ENCODE measurements at regions not wholly inside any gene's neighbourhood (a gene's known extent, or its start where the extent isn't known, plus 50 kb on each side); places are given as distances from the start of the nearest gene placed in this dataset.

- CTCF ChIA-PET: no interaction called here
- ATAC-seq (ENCODE audit: low read depth) (no peak), DNase-seq (no peak)
- H3K9me3 Mint-ChIP-seq: no peaks in the 10 kb centered on the region
- no peak overlapping the region for H3K27ac Mint-ChIP-seq
- peaks cover 5% of the 10 kb centered on the region for H3K4me1 Mint-ChIP-seq
- TF ChIP-seq, protein P1, sequence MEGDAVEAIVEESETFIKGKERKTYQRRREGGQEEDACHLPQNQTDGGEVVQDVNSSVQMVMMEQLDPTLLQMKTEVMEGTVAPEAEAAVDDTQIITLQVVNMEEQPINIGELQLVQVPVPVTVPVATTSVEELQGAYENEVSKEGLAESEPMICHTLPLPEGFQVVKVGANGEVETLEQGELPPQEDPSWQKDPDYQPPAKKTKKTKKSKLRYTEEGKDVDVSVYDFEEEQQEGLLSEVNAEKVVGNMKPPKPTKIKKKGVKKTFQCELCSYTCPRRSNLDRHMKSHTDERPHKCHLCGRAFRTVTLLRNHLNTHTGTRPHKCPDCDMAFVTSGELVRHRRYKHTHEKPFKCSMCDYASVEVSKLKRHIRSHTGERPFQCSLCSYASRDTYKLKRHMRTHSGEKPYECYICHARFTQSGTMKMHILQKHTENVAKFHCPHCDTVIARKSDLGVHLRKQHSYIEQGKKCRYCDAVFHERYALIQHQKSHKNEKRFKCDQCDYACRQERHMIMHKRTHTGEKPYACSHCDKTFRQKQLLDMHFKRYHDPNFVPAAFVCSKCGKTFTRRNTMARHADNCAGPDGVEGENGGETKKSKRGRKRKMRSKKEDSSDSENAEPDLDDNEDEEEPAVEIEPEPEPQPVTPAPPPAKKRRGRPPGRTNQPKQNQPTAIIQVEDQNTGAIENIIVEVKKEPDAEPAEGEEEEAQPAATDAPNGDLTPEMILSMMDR (IDR thresholded peaks at IDR 0.05): no peak
- POLR2A ChIA-PET: no interaction called here
- H3K36me3 Mint-ChIP-seq (ENCODE audit: low read depth): no peaks in the 10 kb centered on the region
- no peak overlapping the region for H3K4me3 Mint-ChIP-seq
- peaks cover 4% of the 10 kb centered on the region for H3K27me3 Mint-ChIP-seq
- intact Hi-C loops (cut with micrococcal nuclease): no loop called here
Observed at GRCh38 chr15:62559381-62559733, 394.3 kb upstream of the C2CD4B start.

DNA sequence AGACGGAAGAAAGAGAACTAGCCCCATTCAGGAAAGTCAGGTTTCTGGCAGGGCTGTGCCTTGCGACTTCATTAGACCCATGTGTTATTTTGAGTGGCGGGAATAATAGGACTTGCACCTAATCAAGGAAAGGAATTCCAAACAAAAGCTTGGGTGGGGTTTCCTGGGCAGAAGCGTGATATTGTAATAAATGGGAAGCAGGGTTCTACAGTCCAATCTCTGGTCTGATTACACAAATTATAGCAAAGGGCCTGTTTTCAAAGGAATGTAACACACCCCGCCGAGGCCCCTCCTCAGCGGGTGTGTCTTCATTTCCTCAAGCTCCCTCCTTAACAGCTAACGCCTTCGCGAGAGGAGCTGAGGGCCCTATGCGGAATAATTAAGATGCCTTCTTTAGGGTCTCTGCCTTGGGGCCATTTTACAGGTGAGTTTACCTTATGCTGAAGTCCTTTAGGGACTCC lies 396.0 kb upstream of the C2CD4B start:
- ATAC-seq (ENCODE audit: low read depth) (no peak), DNase-seq (no peak)
- Mint-ChIP-seq H3K27ac (no peak overlapping the region), H3K36me3 (ENCODE audit: low read depth) (no peaks in the 10 kb centered on the region), H3K9me3 (no peaks in the 10 kb centered on the region), H3K27me3 (peaks cover 9% of the 10 kb centered on the region), H3K4me1 (no peaks in the 10 kb centered on the region), H3K4me3 (no peak overlapping the region)
- intact Hi-C loops (cut with micrococcal nuclease): no loop called here
- TF ChIP-seq, protein P1 (IDR thresholded peaks at IDR 0.05): no peak
- POLR2A ChIA-PET: no interaction called here
- CTCF ChIA-PET: no interaction called here

DNA sequence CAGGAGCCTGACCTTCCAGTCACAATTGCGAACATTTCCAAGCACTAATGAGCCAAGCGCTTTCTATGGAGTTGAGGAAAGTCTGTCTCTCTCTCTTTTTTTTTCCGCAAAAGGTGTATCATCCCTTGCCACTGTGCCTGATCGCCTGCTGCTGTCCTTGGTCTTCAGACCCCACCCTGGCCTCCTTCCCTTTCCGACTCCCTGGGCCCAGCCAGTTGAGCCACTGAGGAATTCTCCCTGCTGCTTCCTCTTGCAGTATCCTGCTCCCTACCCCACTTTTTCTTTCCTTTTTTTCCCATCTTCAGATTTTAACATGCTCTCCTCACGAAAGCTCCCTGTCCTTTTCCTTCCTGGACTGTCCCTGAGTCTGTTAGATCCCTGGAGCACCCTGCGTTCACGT lies 396.5 kb upstream of the C2CD4B start:
- ChIA-PET CTCF (no interaction called here), POLR2A (no interaction called here)
- no peak overlapping the region for H3K27ac Mint-ChIP-seq
- TF ChIP-seq, protein P1 (IDR thresholded peaks at IDR 0.05): no peak
- no peak for ATAC-seq (ENCODE audit: low read depth)
- no peaks in the 10 kb centered on the region for H3K9me3 Mint-ChIP-seq
- no peaks in the 10 kb centered on the region for H3K36me3 Mint-ChIP-seq (ENCODE audit: low read depth)
- intact Hi-C loops (cut with micrococcal nuclease): no loop called here
- no peak overlapping the region for H3K4me3 Mint-ChIP-seq
- no peaks in the 10 kb centered on the region for H3K4me1 Mint-ChIP-seq
- H3K27me3 Mint-ChIP-seq: peaks cover 9% of the 10 kb centered on the region
- DNase-seq: no peak

DNA sequence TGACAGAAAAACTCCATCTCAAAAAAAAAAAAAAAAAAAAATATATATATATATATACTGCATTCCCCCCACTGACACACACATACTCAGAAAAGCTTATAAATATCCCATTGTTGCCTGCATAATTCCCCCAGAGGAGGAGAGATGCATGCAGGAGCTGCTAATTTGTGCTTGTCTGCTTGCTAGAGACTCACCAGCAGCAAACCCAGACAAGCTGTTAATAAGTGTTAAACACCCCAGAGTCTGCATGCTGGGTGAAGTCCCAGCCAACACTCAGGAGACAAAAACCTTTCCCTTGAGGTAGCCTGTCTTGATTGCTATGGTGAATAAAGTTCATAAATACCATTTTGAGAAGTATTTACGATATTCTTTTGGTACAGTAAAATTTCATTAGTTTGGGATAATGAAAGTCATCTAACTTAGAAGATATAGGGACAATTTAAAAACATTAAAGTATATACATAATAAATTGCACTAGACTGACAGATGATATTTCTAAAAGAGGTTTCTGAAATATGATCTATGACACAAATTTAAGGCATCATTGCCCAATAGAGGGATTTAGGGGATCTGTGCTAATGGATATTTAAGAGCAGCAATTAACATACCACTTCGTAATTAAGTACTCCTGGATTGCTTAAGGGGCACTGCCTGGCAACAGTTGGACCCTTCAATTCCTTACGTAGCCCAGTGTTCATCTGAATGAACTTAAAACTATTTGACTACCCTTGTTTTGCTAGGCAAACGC lies 400.0 kb upstream of the C2CD4B start:
- DNase-seq (no peak), ATAC-seq (ENCODE audit: low read depth) (no peak)
- TF ChIP-seq, protein P1 (IDR thresholded peaks at IDR 0.05): no peak
- Mint-ChIP-seq H3K36me3 (ENCODE audit: low read depth) (no peaks in the 10 kb centered on the region), H3K9me3 (no peaks in the 10 kb centered on the region), H3K27me3 (peaks cover 9% of the 10 kb centered on the region), H3K4me1 (no peaks in the 10 kb centered on the region), H3K4me3 (no peak overlapping the region), H3K27ac (no peak overlapping the region)
- intact Hi-C loops (cut with micrococcal nuclease): no loop called here
- CTCF ChIA-PET: no interaction called here
- POLR2A ChIA-PET: no interaction called here

GRCh38 chr15:62565634-62566026 lies 400.5 kb upstream of the C2CD4B start:
- ChIA-PET POLR2A (no interaction called here), CTCF (no interaction called here)
- peaks cover 7% of the 10 kb centered on the region for H3K27me3 Mint-ChIP-seq
- DNase-seq (no peak), ATAC-seq (ENCODE audit: low read depth) (no peak)
- no peaks in the 10 kb centered on the region for H3K9me3 Mint-ChIP-seq
- H3K36me3 Mint-ChIP-seq (ENCODE audit: low read depth): no peaks in the 10 kb centered on the region
- H3K4me3 Mint-ChIP-seq: no peak overlapping the region
- TF ChIP-seq, protein P1 (IDR thresholded peaks at IDR 0.05): no peak
- H3K4me1 Mint-ChIP-seq: no peaks in the 10 kb centered on the region
- H3K27ac Mint-ChIP-seq: no peak overlapping the region
- intact Hi-C loops (cut with micrococcal nuclease): no loop called here
